Globus pallidus (tissue), 1 donor: ENCODE measurements at regions not wholly inside any gene's neighbourhood (a gene's known extent, or its start where the extent isn't known, plus 50 kb on each side); places are given as distances from the start of the nearest gene placed in this dataset.
"Not testable (repeated sequence)": the region's sequence is repeated elsewhere in the genome, so short reads cannot be mapped to it uniquely, and the experiment has no call there.

Source experiments
- DNase-seq: peaks from one replicate; pipeline ENCODE4 v3.0.0-alpha.2; 2015; ENCODE audit warnings: low spot score

DNA sequence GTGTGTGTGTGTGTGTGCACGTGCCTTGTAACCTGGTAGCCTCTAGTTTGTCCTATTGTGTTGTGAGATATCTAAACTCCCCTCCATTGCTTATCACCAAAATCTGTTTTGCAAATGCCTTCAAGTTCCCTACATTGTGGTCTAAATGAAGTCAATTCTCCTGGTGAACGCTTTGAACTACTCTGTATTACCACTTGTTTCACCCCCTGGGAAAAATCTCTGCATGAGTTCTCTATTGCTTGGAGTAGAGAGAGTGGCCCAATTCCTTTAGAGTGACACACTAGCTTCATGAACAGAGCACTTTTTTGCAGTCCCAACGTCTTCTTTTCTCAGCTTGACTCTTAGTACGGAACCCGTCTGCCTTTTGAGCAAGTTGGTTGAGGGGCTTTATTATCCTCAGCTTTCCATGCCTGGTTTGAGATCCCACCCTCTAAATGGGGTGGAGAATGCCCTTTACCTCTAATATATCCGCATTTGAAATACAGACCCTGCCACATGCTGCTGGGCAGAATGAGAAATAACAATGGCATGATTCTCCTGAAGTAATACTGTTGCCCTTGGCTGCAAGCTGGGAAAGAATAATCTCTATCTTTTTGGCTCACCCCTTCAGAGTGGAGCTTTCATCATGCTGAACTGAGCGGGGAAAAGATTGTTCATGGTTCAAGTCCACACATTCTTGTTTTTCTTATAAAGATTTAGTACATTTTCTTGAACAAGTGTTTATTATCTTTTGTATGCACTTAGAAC is 2545.3 kb downstream of the PCDH9 start:
- no peak for DNase-seq

DNA sequence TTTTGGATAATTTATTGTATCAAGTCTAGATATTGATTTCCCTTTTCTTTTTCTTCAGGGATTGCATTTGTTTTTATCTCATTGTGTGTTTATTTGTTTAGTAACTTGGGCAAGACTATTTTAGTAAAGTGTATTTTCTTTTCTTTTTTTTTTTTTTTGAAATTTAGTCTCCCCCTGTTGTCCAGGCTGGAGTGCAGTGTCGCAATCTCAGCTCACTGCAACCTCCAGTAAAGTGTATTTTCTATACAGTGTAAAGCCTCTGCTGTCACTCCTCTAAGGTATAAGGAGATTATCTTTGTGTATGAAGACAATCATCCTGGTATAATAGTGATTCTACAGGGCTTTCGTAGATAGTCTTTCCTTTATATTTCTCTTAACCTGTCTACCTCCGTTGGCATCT is 2546.0 kb downstream of the PCDH9 start:
- no peak for DNase-seq

GRCh38 chr13:64680739-64681138 is 2549.4 kb downstream of the PCDH9 start:
- no peak for DNase-seq

DNA sequence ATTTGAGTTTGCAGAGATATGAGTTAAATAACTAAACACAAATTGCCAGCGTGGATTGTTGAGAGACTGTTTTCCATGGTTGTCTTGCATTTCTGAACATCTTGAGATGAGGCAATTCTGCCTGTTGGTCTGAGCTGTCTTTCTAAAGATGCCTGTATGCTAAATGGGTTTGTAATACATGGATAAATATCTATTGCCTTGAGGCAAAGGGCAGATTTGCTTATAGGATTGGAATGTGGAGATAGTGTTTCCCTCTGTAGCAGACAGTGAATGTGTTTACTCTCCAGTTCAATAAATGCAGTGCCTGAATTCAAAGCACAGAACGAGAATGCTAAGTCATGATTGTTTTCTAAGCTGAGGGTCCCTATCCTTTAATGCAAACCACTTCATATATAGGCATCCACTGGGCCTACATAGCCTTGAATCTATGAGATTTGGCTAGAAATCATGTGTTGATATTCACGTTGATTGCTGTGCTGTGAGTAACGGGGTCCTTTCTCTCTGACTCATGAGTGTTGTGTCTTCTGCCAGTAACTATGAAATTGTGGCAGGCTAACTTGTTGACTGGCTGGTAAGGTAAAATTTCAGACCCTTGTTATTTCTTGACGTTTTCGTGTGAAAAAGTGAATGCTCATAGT is 2554.8 kb downstream of the PCDH9 start:
- DNase-seq, result no peak

DNA sequence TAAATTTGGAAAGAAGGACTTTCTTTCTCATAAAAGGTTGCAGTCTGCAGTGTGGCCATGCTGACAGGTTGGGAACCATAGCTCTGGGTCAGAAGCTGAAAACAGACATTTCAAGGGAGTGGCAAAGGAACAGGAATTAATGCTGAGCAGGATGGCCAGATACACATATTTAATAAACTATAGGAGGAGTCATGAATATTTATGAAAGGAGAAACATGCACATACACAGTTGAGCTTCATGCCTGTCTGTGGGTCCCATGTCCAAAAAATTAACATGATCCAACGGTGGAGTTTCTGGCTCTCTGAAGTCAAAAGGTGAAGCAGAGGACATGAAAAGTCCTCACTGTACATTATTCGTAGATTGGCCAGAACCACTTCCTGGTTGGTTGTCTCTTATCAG is 2556.0 kb downstream of the PCDH9 start:
- DNase-seq, result no peak

GRCh38 chr13:64672751-64673150 is 2557.4 kb downstream of the PCDH9 start:
- no peak for DNase-seq

DNA sequence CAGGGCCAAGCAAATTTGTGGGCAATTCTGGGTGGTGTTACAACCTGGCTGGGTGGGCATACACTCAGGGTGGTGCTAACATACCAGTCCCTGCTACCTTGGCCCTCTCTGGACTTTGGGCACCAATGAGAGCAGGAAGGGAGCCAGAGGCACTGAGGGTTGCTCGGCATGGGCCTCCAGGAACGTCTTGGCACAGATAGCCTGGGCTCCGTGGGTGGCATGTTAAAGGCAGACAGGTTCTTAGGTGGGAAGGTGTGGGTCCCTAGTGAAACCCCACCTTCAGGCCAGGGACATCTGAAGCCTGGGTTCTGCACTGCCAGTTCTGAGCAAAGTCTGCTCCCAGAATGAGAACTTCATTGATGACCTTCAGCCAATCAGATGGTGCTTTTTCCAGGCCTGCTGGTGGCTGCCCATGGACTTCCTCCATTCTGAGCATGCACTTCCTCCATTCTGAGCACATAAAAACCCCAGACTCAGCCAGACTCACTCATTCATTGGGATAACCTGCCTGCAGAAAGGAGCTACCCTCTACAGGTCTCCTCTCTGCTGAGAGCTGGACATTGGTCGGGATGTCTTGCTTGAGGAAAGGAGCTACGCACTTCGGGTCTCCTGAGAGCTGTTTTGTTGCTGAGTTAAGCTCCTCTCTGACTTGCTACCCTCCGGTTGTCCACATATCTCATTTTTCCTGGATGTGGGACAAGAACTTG is 2567.1 kb downstream of the PCDH9 start:
- no peak for DNase-seq

DNA sequence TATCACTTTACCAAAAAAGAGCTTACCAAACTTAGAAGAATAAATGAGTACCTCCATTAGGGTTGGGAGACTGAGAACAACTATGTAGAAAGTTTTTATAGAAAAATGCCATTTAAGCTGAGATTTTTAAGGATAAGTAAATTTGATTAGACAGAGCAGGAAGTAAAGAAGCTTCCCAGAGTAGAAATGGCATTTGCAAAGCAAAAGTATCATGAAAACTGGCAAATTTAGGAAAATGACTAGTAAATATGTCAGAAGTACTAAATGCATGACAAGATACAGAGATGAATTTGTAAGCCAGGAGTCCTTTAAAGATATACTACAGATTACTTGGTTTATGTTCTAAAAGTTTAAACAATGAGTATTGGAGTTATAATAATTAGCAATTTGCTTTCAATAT is 2581.8 kb downstream of the PCDH9 start:
- no peak for DNase-seq

GRCh38 chr13:64643066-64643465 is 2587.1 kb downstream of the PCDH9 start:
- no peak for DNase-seq

DNA sequence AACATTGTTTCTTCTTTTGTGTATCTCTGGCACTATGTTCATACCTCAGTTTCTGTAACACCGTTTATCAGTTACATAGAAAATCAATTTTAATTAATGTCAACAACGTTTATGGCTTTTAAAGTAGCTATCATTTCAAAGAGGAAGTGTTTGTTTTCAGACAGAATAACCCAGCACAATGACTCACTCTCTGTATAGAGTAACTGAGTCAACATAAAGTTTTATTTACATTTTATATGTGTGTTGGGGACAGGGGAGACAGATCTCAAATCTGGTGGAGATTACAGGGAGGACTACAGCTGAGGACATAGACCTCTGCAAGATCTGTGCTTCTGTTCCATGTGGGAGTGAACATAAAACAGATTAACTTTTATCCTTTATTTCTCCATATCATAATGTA is 2590.1 kb downstream of the PCDH9 start:
- DNase-seq, result no peak

GRCh38 chr13:64639206-64639605 is 2590.9 kb downstream of the PCDH9 start:
- no peak for DNase-seq

DNA sequence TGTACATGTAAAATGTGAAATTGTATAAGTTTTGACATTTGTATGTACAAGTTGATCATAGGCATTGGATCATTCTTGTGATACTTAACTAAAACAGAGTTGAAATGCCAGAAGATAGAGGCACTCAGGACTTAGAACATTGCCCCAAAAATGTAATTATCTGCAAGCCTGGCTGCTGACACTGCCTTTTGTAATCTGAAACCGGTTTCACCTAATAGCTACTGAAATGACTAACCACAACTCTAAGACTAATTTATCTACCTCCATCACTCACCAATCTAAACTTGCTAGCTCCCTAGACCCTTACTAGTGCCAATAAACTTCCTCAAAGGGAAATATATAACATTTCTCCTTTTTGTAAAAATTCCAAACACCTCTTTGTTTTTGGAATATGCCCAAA is 2596.2 kb downstream of the PCDH9 start:
- DNase-seq, result no peak

- no peak for DNase-seq
Observed at GRCh38 chr13:64627654-64628053, 2602.5 kb downstream of the PCDH9 start.

GRCh38 chr13:64626105-64626504 is 2604.0 kb downstream of the PCDH9 start:
- no peak for DNase-seq

DNA sequence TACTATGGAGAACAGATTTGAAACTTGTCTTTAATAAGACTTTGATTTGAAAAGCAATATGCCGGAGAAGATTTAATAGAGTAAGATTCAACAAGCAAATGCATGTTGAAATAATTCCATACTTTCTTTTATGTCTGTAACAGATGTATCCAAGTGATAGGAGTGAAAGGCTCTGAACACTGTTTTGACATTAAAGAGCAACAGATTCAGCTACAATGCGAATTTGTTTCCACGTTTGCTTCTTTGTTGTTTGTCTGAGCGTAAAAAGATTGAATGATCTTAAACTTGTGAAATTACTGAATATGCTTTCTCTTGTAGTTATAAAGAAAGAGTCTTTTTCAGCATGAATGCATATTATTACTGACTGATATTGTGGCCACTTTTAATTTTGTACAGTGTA is 2612.9 kb downstream of the PCDH9 start:
- DNase-seq, result no peak

DNA sequence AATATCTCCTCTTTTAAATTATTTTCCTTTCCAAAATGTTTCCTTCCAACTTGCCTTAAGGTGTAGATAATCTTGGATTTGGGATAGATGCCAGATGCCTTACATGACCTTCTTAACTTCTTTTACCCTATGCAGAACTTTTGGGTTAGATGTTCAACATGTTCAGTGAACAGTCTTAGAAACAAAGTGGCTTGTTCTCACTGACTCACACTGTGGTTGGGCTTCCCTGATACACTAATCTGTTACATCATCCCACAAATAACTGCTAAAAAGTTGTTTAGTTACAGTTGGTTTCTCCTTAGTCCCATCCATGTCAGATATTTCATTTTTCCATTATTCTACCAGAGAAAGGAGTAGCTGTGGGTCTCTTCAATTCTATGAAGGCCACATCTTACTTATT is 2638.2 kb downstream of the PCDH9 start:
- no peak for DNase-seq

GRCh38 chr13:64579331-64579730 is 2650.8 kb downstream of the PCDH9 start:
- no peak for DNase-seq

DNA sequence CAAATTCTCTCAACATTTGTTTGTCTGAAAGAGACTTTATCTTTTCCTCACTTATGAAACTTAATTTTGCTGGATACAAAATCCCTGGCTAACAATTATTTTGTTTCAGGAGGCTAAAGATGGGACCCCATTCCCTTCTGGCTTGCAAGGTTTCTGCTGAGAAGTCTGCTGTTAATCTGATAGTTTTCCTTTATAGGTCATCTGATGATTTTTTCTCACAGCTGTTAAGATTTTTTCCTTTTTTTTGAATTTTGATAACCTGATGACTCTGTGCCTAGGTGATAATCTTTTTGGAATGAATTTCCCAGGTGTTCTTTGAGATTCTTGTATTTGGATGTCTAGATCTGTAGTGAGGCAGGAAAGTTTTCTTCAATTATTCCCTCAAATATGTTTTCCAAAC is 2661.4 kb downstream of the PCDH9 start:
- no peak for DNase-seq

- DNase-seq, result not testable (repeated sequence)
Observed at GRCh38 chr13:64558031-64558430, 2672.1 kb downstream of the PCDH9 start.

- no peak for DNase-seq
Observed at GRCh38 chr13:64556376-64556775, 2673.8 kb downstream of the PCDH9 start.

DNA sequence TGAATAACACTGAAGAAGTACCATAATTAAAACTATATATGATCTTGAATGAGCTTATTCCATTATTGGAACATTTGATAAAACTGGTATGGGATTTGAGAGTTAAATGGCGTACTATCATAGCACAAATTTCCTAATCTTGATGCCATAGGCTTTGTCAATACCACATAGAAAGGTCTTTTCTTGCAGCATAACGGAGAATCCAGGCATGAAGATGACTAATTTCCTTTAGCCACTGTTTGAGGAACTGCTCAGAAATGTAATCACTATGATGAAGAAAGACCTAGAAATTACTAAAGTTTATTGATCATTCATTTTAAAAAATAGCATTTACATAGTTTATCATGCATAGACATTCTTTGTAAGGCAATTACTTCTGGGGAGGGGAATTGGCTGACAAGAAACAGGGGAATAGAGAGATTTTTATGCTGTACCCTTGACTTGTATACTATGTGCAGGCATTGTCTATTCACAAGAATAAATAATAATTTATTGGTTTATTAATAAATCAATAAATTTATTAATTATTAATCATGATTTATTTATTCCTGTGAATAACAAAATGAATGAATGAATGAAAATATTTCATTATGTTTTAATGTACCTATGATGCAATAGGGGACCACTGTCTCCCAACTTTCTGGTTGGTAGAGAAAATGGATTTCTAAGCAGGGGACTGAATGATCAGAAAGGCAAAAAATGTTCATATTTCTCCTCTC is 2676.6 kb downstream of the PCDH9 start:
- no peak for DNase-seq

GRCh38 chr13:64551755-64552154 is 2678.4 kb downstream of the PCDH9 start:
- no peak for DNase-seq

DNA sequence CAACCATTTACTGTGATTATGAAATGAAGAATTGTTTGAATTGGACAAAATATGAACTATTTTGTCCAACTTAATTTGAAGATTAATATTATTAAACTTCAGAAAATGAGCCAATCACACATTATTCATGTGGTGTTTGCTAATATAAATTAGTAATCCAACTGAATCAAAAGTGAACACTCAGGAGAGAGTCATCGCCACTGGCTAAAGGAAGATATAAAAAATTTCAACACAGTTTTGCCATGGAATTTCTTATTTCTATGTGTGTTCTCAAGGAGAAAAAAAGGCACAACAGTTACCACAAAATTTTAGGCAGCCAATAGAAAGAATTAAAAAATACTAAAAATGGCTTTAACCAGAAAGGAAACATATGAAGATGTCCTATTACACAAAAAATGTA is 2683.8 kb downstream of the PCDH9 start:
- DNase-seq, result no peak
